CD8-positive, alpha-beta memory T cell (primary cell): ENCODE measurements at regions not wholly inside any gene's neighbourhood (a gene's known extent, or its start where the extent isn't known, plus 50 kb on each side); places are given as distances from the start of the nearest gene placed in this dataset.

Experiments used
- CTCF ChIA-PET: fragments of 350-600 bp; sonication (Branson Sonifier 250); formaldehyde crosslinking; loops from one replicate; lab custom pipeline; 2021; ENCODE audit warnings: antibody characterized with exemption; lab: Charles Lee
- POLR2A ChIA-PET: fragments of 350-600 bp; sonication (Branson Sonifier 250); formaldehyde crosslinking; loops from one replicate; lab custom pipeline; 2021; ENCODE audit warnings: antibody characterized with exemption; lab: Charles Lee
- DNase-seq, 5 donors: peaks; one replicate each; pipeline versions ENCODE4 v3.0.0 to v3.0.0-alpha.2; 2020 to 2022; ENCODE audit warnings: mixed read lengths in 1 of 5
- H3K27ac ChIP-seq: one replicate; pipeline ENCODE4 v1.7.0; 2013; ENCODE audit warnings: low read depth, mild to moderate bottlenecking, low read length, moderate library complexity
- H3K27me3 ChIP-seq: 2 replicates; pipeline ENCODE4 v1.7.0; 2013; ENCODE audit warnings: low read length, mild to moderate bottlenecking; ENCODE audit not compliant: insufficient read depth, poor library complexity, severe bottlenecking
- H3K36me3 ChIP-seq: 2 replicates; pipeline ENCODE4 v1.7.0; 2013; ENCODE audit warnings: mild to moderate bottlenecking, low read length, moderate library complexity; ENCODE audit not compliant: insufficient read depth
- H3K4me1 ChIP-seq: 2 replicates; pipeline ENCODE4 v1.7.0; 2013; ENCODE audit warnings: mild to moderate bottlenecking, low read length, moderate library complexity; ENCODE audit not compliant: insufficient read depth
- H3K4me3 ChIP-seq: 2 replicates; pipeline ENCODE4 v1.7.0; 2013; ENCODE audit warnings: mild to moderate bottlenecking, low read length
- H3K9me3 ChIP-seq: 2 replicates; pipeline ENCODE4 v1.7.0; 2013; ENCODE audit warnings: mild to moderate bottlenecking, low read length
- H3K27ac Mint-ChIP-seq, 8 donors: one replicate each; pipeline ENCODE4 v1.8.0; 2020 to 2021; ENCODE audit warnings: mixed read lengths in 8 of 8, mild to moderate bottlenecking in 6 of 8, inconsistent platforms in 3 of 8, moderate library complexity in 3 of 8
- H3K27me3 Mint-ChIP-seq, 2 donors: one replicate each; pipeline ENCODE4 v1.8.0; 2020 to 2021; ENCODE audit warnings: mixed read lengths in 2 of 2, mild to moderate bottlenecking in 1 of 2, moderate library complexity in 1 of 2
- H3K36me3 Mint-ChIP-seq, 3 donors: one replicate each; pipeline ENCODE4 v1.8.0; 2020 to 2021; ENCODE audit warnings: mixed read lengths in 3 of 3, inconsistent platforms in 1 of 3, mild to moderate bottlenecking in 1 of 3
- H3K4me1 Mint-ChIP-seq, 3 donors: one replicate each; pipeline ENCODE4 v1.8.0; 2020 to 2021; ENCODE audit warnings: mixed read lengths in 3 of 3, inconsistent platforms in 1 of 3, mild to moderate bottlenecking in 1 of 3
- H3K4me3 Mint-ChIP-seq, 7 donors: one replicate each; pipeline ENCODE4 v1.8.0; 2020 to 2021; ENCODE audit warnings: mixed read lengths in 7 of 7, mild to moderate bottlenecking in 6 of 7, moderate library complexity in 4 of 7, inconsistent platforms in 2 of 7
- H3K9me3 Mint-ChIP-seq, 5 donors: one replicate each; pipeline ENCODE4 v1.8.0; 2020 to 2022; ENCODE audit warnings: mixed read lengths in 5 of 5, mild to moderate bottlenecking in 3 of 5, moderate library complexity in 2 of 5, inconsistent platforms in 1 of 5

DNA sequence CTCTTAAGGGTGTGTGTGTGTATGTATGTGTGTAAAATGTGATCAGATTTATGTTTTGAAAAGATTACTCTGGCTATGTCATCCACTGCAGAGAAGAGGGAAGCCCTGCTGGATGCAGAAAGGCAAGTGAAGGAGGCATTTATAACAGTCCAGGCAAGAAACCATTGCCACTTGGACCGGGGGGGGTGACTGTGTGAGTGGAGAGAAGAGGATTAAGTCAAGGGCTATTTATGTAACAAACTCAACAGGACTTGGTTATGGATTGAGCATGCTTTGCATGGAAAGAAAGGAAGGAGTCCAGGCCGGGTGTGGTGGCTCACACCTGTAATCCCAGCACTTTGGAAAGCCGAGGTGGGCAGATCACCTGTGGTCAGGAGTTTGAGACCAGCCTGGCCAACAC lies 143.0 kb downstream of the URB2 start:
- POLR2A ChIA-PET: no interaction called here

DNA sequence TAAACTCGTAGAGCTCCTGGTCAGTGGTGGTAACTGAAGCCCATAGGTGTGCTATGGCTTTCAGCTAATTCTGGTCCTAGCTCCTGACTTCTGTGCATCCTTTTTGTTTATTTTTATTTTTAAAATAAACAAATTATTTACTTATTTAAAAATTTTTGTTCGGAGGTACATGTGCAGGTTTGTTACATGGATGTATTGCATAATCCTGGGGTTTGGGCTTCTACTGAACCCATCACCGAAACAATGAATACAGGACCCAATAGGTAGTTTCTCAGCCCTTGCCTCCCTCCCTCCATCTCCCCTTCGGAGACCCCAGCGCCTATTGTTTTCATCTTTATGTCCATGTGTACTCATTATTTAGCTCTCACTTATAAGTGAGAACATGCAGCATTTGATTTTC lies 143.8 kb downstream of the URB2 start:
- no peaks in the 10 kb centered on the region for H3K9me3 ChIP-seq
- H3K4me3 ChIP-seq: no peak overlapping the region
- CTCF ChIA-PET: no interaction called here
- no peak overlapping the region for H3K27ac ChIP-seq
- no peaks in the 10 kb centered on the region for H3K27me3 ChIP-seq
- Mint-ChIP-seq H3K4me1 (no peaks in the 10 kb centered on the region), H3K36me3 (no peaks in the 10 kb centered on the region), H3K9me3 (no peaks in the 10 kb centered on the region), H3K27ac (no peak overlapping the region), H3K27me3 (peaks cover 11 to 54% of the 10 kb centered on the region in 2 donors), H3K4me3 (no peak overlapping the region)
- H3K4me1 ChIP-seq: no peaks in the 10 kb centered on the region
- no peak for DNase-seq
- no peaks in the 10 kb centered on the region for H3K36me3 ChIP-seq
- POLR2A ChIA-PET: no interaction called here

More for the DNA sequence above, 143.0 kb downstream of the URB2 start:
- Histone ChIP-seq H3K36me3 (no peaks in the 10 kb centered on the region), H3K27me3 (no peaks in the 10 kb centered on the region), H3K4me1 (no peaks in the 10 kb centered on the region), H3K27ac (no peak overlapping the region), H3K4me3 (no peak overlapping the region), H3K9me3 (no peaks in the 10 kb centered on the region)
- Mint-ChIP-seq H3K4me1 (no peaks in the 10 kb centered on the region), H3K9me3 (no peaks in the 10 kb centered on the region), H3K27me3 (peaks cover 11 to 54% of the 10 kb centered on the region in 2 donors), H3K36me3 (no peaks in the 10 kb centered on the region), H3K4me3 (no peak overlapping the region), H3K27ac (no peak overlapping the region)
- CTCF ChIA-PET: no interaction called here
- DNase-seq: no peak

DNA sequence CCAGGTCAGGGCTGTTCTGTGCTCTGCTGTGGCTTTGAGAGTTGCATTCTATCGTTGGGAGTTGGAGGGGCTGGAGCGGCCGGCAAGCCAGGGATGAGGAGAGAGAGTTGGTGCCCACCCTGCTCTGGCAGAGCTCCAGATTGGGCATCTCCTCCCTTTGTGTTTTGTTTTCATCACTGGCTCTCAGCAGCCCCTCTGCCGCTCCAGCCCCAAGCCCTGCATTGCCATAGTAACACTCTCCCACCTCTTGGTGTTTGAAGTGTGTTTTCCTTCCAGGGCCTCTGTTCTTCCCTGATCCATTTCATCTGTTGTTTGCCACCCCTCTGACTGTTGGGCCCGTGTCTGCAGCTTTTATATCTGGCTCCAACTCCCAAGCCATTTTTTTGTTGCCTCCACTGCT lies 152.7 kb downstream of the URB2 start:
- Histone ChIP-seq H3K4me1 (no peaks in the 10 kb centered on the region), H3K27ac (no peak overlapping the region), H3K4me3 (no peak overlapping the region), H3K9me3 (no peaks in the 10 kb centered on the region), H3K27me3 (no peaks in the 10 kb centered on the region), H3K36me3 (no peaks in the 10 kb centered on the region)
- H3K36me3 Mint-ChIP-seq: no peaks in the 10 kb centered on the region
- H3K9me3 Mint-ChIP-seq: peaks cover 0 to 2% (median 0%) of the 10 kb centered on the region in 5 donors
- POLR2A ChIA-PET: no interaction called here
- DNase-seq: no peak
- H3K27ac Mint-ChIP-seq: no peak overlapping the region
- H3K27me3 Mint-ChIP-seq: peaks cover 7 to 21% of the 10 kb centered on the region in 2 donors
- no peak overlapping the region for H3K4me3 Mint-ChIP-seq
- CTCF ChIA-PET: no interaction called here
- no peaks in the 10 kb centered on the region for H3K4me1 Mint-ChIP-seq

DNA sequence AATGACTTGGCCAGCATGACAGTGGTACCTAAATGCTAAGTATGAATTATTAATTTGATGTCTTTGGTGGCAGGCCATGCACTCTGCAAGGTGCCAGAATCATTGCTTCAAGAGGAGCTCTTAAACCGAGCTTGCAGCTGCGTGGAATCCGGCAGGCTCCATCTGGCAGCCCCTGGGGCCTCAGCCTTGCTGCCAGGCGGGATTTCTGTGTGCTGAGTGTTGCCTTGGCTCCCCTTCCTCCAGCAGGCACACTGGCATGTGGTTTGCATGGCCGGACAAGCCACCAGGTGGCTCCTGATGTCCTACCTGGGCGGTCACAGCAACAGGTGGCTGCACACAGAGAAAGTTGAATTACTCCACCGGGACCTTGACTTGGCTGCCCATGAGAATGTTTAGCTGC lies 155.4 kb downstream of the URB2 start:
- Mint-ChIP-seq H3K4me1 (no peaks in the 10 kb centered on the region), H3K36me3 (no peaks in the 10 kb centered on the region), H3K4me3 (no peak overlapping the region), H3K27me3 (peaks cover 10 to 27% of the 10 kb centered on the region in 2 donors), H3K9me3 (peaks cover 0 to 2% (median 0%) of the 10 kb centered on the region in 5 donors), H3K27ac (no peak overlapping the region)
- H3K36me3 ChIP-seq: no peaks in the 10 kb centered on the region
- DNase-seq: no peak
- ChIA-PET CTCF (no interaction called here), POLR2A (no interaction called here)
- H3K9me3 ChIP-seq: no peaks in the 10 kb centered on the region
- H3K4me3 ChIP-seq: no peak overlapping the region
- H3K4me1 ChIP-seq: no peaks in the 10 kb centered on the region
- H3K27ac ChIP-seq: no peak overlapping the region
- no peaks in the 10 kb centered on the region for H3K27me3 ChIP-seq

DNA sequence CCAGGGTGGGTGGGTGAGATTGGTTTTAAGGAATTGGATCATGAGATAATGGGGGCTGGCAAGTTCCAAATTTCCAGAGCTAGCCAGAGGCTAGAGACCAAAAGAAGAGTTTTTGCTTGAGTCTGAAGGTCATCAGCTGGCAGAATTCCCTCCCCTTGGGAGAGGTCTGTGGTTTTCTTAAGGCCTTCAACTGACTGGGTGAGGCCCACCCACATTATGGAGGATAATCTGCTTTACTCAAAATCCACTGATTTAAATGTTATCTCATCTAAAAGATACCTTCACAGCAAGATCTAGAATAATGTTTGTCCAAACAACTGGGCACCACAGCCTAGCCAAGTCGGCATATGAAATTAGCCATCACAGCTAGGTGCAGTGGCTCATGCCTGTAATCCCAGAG lies 156.4 kb downstream of the URB2 start:
- ChIA-PET POLR2A (no interaction called here), CTCF (no interaction called here)
- Mint-ChIP-seq H3K27me3 (peaks cover 10 to 30% of the 10 kb centered on the region in 2 donors), H3K27ac (no peak overlapping the region), H3K9me3 (peaks cover 0 to 2% (median 0%) of the 10 kb centered on the region in 5 donors), H3K4me1 (no peaks in the 10 kb centered on the region), H3K36me3 (no peaks in the 10 kb centered on the region), H3K4me3 (no peak overlapping the region)
- DNase-seq: no peak
- H3K9me3 ChIP-seq: no peaks in the 10 kb centered on the region
- no peak overlapping the region for H3K27ac ChIP-seq
- H3K4me3 ChIP-seq: no peak overlapping the region
- no peaks in the 10 kb centered on the region for H3K27me3 ChIP-seq
- H3K36me3 ChIP-seq: no peaks in the 10 kb centered on the region
- no peaks in the 10 kb centered on the region for H3K4me1 ChIP-seq

DNA sequence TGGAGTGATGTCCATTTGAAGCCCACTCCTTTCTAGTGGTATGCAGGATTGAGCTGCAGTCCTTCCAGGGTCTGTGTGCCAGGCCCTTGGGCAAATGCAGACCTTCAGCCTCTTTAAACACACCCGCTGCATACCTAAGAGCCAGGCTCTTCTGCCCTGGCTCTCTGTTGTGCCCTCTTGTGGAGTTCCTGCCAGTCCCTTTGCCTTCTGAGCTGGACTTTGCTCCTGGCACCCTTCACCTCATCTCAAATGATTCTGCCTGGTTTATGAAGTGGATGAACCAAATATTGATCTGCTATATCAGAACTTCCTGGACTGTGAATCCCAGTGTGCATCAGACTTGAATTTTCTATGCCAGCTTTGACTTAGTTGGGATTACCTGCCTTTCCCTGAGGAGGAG lies 158.8 kb downstream of the URB2 start:
- no peak for DNase-seq
- ChIA-PET CTCF (no interaction called here), POLR2A (no interaction called here)
- no peaks in the 10 kb centered on the region for H3K4me1 ChIP-seq
- peaks cover 13 to 34% of the 10 kb centered on the region in 2 donors for H3K27me3 Mint-ChIP-seq
- no peak overlapping the region for H3K27ac ChIP-seq
- no peaks in the 10 kb centered on the region for H3K4me1 Mint-ChIP-seq
- H3K36me3 ChIP-seq: no peaks in the 10 kb centered on the region
- no peaks in the 10 kb centered on the region for H3K27me3 ChIP-seq
- no peaks in the 10 kb centered on the region for H3K36me3 Mint-ChIP-seq
- H3K27ac Mint-ChIP-seq: no peak overlapping the region
- H3K4me3 Mint-ChIP-seq: no peak overlapping the region
- peaks cover 0 to 2% (median 0%) of the 10 kb centered on the region in 5 donors for H3K9me3 Mint-ChIP-seq
- no peaks in the 10 kb centered on the region for H3K9me3 ChIP-seq
- H3K4me3 ChIP-seq: no peak overlapping the region

DNA sequence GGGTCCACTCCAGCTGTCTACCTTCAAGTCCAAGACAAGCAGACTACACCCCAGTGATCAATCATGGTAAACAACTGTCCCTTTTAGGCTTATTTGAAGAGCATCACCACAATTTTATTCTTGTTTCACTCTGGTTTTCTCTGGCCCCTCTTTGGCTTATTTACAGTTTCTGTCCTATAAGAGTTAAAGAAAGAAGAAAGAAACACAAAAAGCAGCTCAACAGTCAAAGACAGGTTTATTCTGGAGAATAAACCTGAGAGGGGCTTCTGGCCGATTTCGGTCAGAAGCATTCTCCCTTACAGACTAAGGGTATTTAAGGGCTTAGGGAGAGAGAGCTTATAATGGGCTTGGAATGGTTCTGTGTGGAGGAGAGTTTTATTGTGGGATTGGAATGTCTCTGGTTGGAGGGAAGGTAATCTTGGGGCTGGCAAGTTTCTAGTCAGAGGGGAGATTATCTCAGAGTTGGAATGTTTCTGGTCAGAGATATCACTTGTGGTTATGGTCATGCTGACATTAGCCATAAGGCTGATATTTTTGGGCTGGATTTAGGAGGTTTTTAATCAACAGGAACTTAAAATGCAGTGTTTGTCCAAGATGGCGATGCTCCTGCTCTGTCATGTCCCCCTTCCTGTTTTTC lies 161.0 kb downstream of the URB2 start:
- H3K36me3 ChIP-seq: no peaks in the 10 kb centered on the region
- H3K27ac ChIP-seq: no peak overlapping the region
- POLR2A ChIA-PET: no interaction called here
- no peak overlapping the region for H3K4me3 ChIP-seq
- no peaks in the 10 kb centered on the region for H3K4me1 ChIP-seq
- H3K27me3 ChIP-seq: no peaks in the 10 kb centered on the region
- Mint-ChIP-seq H3K27ac (no peak overlapping the region), H3K4me1 (no peaks in the 10 kb centered on the region), H3K36me3 (no peaks in the 10 kb centered on the region), H3K4me3 (no peak overlapping the region), H3K27me3 (peaks cover 14 to 29% of the 10 kb centered on the region in 2 donors), H3K9me3 (peaks cover 0 to 3% (median 0%) of the 10 kb centered on the region in 5 donors)
- no peak for DNase-seq
- no peaks in the 10 kb centered on the region for H3K9me3 ChIP-seq
- CTCF ChIA-PET: no interaction called here

DNA sequence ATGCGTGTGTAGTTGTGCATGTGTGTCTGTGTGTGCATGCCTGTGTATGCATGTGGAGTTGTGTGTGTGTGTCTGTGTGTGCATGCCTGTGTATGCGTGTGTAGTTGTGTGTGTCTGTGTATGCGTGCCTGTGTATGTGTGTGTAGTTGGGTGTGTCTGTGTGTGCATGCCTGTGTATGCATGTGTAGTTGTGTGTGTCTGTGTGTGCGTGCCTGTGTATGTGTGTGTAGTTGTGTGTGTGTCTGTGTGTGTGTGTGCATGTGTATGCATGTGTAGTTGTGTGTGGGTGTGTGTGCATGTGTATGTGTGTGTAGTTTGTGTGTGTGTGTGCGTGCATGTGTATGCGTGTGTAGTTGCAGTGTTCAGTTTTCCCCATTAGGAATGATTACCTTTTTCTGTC lies 162.0 kb downstream of the URB2 start:
- Histone ChIP-seq H3K9me3 (no peaks in the 10 kb centered on the region), H3K4me1 (no peaks in the 10 kb centered on the region), H3K4me3 (no peak overlapping the region), H3K36me3 (no peaks in the 10 kb centered on the region), H3K27me3 (no peaks in the 10 kb centered on the region), H3K27ac (no peak overlapping the region)
- no peak overlapping the region for H3K27ac Mint-ChIP-seq
- POLR2A ChIA-PET: no interaction called here
- peaks cover 0 to 3% (median 0%) of the 10 kb centered on the region in 5 donors for H3K9me3 Mint-ChIP-seq
- CTCF ChIA-PET: no interaction called here
- no peaks in the 10 kb centered on the region for H3K36me3 Mint-ChIP-seq
- no peak overlapping the region for H3K4me3 Mint-ChIP-seq
- peaks cover 14 to 28% of the 10 kb centered on the region in 2 donors for H3K27me3 Mint-ChIP-seq
- no peak for DNase-seq
- H3K4me1 Mint-ChIP-seq: no peaks in the 10 kb centered on the region
